HEK293 (cell line): ENCODE measurements at regions not wholly inside any gene's neighbourhood (a gene's known extent, or its start where the extent isn't known, plus 50 kb on each side); places are given as distances from the start of the nearest gene placed in this dataset.

Experiments used
- ZBTB21 ChIP-seq: fragments of 450-650 bp; formaldehyde crosslinking; IDR thresholded peaks from 2 replicates; pipeline ENCODE4 v1.5.1; 2017; ENCODE audit warnings: missing biosample characterization, missing genetic modification characterization
- ZNF274 ChIP-seq, 2 experiments: fragments of 200-500 bp in 1 of 2; fragments of 450-650 bp in 1 of 2; sonication (Bioruptor generic) in 1 of 2; formaldehyde crosslinking in 1 of 2; IDR thresholded peaks; 2 replicates each; pipeline versions ENCODE4 v1.5.1 to v1.6.1; 2014 to 2016; ENCODE audit warnings: borderline replicate concordance in 1 of 2, inconsistent platforms in 1 of 2, low read length in 1 of 2, missing biosample characterization in 1 of 2, missing genetic modification characterization in 1 of 2
- TF ChIP-seq, protein P1 (sequence below): fragments of 450-650 bp; formaldehyde crosslinking; IDR thresholded peaks from 2 replicates; pipeline ENCODE4 v1.5.1; 2016; ENCODE audit warnings: missing biosample characterization, missing genetic modification characterization, borderline replicate concordance
- TF ChIP-seq, protein P2 (sequence below): fragments of 450-650 bp; formaldehyde crosslinking; IDR thresholded peaks from 2 replicates; pipeline ENCODE4 v1.5.1; 2016; ENCODE audit warnings: missing biosample characterization, missing genetic modification characterization

DNA sequence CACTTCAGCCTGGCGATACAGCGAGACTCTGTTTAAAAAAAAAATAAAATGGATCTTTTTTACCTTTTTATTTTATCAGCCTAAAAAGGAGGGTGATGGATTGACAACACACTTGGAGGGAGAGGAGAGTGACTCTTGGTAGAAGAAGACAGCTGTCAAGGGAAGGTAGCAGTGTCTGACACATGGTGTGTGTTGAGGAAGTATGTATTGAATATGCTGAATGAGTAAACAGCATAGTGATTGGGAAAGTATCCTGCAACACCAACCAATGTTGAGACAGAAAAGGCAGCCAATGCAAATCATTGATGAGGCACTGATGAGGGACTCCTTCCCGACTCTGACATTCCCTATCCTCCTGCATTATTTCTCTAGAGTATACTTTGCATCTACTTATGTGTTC is 306.4 kb downstream of the LPIN1 start:
- TF ChIP-seq ZNF274 (IDR thresholded peaks at IDR 0.05; ENCODE audit: low read length), result no peak
- TF ChIP-seq ZNF274 (tag by site-specific recombination; IDR thresholded peaks at IDR 0.05; ENCODE audit: borderline replicate concordance), result no peak
- TF ChIP-seq, protein P1, sequence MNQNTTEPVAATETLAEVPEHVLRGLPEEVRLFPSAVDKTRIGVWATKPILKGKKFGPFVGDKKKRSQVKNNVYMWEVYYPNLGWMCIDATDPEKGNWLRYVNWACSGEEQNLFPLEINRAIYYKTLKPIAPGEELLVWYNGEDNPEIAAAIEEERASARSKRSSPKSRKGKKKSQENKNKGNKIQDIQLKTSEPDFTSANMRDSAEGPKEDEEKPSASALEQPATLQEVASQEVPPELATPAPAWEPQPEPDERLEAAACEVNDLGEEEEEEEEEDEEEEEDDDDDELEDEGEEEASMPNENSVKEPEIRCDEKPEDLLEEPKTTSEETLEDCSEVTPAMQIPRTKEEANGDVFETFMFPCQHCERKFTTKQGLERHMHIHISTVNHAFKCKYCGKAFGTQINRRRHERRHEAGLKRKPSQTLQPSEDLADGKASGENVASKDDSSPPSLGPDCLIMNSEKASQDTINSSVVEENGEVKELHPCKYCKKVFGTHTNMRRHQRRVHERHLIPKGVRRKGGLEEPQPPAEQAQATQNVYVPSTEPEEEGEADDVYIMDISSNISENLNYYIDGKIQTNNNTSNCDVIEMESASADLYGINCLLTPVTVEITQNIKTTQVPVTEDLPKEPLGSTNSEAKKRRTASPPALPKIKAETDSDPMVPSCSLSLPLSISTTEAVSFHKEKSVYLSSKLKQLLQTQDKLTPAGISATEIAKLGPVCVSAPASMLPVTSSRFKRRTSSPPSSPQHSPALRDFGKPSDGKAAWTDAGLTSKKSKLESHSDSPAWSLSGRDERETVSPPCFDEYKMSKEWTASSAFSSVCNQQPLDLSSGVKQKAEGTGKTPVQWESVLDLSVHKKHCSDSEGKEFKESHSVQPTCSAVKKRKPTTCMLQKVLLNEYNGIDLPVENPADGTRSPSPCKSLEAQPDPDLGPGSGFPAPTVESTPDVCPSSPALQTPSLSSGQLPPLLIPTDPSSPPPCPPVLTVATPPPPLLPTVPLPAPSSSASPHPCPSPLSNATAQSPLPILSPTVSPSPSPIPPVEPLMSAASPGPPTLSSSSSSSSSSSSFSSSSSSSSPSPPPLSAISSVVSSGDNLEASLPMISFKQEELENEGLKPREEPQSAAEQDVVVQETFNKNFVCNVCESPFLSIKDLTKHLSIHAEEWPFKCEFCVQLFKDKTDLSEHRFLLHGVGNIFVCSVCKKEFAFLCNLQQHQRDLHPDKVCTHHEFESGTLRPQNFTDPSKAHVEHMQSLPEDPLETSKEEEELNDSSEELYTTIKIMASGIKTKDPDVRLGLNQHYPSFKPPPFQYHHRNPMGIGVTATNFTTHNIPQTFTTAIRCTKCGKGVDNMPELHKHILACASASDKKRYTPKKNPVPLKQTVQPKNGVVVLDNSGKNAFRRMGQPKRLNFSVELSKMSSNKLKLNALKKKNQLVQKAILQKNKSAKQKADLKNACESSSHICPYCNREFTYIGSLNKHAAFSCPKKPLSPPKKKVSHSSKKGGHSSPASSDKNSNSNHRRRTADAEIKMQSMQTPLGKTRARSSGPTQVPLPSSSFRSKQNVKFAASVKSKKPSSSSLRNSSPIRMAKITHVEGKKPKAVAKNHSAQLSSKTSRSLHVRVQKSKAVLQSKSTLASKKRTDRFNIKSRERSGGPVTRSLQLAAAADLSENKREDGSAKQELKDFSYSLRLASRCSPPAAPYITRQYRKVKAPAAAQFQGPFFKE (tag by site-specific recombination), result no peak
- TF ChIP-seq ZBTB21, result no peak
- TF ChIP-seq, protein P2, sequence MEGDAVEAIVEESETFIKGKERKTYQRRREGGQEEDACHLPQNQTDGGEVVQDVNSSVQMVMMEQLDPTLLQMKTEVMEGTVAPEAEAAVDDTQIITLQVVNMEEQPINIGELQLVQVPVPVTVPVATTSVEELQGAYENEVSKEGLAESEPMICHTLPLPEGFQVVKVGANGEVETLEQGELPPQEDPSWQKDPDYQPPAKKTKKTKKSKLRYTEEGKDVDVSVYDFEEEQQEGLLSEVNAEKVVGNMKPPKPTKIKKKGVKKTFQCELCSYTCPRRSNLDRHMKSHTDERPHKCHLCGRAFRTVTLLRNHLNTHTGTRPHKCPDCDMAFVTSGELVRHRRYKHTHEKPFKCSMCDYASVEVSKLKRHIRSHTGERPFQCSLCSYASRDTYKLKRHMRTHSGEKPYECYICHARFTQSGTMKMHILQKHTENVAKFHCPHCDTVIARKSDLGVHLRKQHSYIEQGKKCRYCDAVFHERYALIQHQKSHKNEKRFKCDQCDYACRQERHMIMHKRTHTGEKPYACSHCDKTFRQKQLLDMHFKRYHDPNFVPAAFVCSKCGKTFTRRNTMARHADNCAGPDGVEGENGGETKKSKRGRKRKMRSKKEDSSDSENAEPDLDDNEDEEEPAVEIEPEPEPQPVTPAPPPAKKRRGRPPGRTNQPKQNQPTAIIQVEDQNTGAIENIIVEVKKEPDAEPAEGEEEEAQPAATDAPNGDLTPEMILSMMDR (tag by site-specific recombination), result no peak
